ENCODE measurements at regions not wholly inside any gene's neighbourhood (a gene's known extent, or its start where the extent isn't known, plus 50 kb on each side); places are given as distances from the start of the nearest gene placed in this dataset.

DNA sequence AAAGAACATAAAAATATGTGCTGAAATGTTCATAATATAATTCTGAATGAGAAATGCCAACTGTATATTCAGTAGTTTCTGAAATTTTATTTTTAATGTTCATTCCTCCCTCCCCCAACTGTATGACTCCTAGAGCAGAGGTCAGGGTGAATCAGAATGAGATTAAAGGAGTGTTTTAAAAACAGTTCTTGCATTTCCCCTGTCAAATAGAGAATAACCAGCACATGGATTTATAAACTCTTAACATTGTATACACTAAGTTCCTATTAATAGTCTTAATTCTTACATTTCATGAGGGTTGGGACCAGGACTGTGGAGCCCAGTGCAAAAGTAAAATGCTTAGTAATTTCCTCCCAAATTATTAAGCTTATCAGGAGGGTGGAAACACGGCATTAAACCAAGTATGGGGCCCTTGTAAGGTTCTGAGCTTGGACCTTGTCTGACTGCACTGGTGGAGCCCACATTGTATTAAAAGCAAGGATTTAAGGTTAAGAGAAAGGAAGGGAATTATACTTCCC lies 474.6 kb upstream of the RAG2 start:
- DNase-seq (ENCODE audit: low spot score) = no peak

DNA sequence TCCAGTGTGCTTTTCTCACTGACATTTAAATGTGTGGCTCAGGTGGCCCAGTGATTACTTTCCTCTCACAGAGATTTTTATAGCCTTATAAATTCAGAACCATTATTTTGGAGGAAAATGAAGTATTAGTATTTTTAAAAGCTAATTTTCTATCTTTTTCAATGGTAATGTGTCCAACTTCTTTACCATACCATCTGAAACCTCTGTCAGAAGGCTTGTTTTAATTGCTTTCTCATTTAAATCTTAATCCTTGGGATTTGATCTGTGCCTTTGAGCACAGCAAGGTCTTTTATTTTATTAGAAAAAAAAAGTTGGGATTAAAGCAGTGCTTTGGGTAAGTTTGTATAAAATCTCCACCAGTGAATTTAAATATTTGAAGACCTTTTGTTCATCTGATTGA lies 452.3 kb upstream of the RAG2 start:
- no peak for DNase-seq (ENCODE audit: low spot score)

DNA sequence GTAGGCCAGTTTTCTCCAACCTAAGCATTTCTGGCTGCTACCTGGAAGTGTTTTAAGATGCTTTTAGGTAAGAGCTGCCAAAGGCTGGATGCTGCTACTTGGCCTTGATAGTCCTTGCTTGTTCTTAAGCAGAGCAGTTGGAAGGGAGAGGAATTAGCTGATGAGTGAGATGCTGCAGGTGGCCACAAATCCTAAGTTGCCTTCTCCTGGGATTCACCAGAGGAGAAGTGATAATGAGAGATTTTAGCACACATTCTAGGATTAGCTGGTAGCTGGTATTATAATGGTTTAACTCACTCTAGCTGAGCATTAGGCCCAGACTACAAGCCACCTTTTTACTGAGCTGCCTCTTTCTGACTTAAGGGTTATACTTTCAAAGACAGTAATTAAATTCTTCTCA lies 442.9 kb upstream of the RAG2 start:
- DNase-seq (ENCODE audit: low spot score) = no peak

DNA sequence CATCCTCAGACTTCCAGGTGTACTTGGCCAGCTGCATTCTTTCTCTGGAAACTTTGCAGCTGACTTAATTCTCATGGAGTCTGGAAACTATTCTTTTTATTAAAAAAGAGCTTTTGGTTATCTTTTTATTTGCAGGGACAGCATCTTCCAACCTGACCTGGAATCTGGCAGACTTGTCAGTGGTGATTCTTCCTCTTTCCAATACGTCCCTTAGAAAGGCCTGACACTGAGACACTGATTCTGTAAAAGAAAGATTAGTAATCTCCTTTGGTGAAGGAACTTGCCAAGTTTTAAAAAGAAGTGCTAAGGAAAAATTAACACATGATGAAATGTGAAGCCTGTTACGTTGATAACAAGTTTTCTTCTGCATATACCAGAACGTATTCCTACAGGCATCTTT lies 440.9 kb upstream of the RAG2 start:
- no peak for DNase-seq (ENCODE audit: low spot score)

DNA sequence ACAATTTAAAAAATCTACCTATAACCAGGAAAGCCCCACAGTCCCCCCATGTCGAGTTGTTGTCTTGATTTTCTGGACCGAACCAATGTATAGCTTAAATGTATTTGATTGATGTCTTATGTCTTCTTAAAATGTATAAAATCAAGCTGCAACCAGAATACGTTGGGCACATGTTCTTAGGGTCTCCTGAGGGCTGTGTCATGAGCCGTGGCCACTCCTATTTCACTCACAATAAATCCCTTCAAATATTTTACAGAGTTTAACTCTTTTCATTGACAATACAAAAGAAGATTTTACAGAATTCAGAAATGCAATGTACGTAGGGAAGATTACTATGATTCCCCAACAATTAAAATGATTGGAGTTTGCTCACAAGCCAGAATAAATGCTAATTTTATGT lies 428.7 kb upstream of the RAG2 start:
- no peak for DNase-seq (ENCODE audit: low spot score)

DNA sequence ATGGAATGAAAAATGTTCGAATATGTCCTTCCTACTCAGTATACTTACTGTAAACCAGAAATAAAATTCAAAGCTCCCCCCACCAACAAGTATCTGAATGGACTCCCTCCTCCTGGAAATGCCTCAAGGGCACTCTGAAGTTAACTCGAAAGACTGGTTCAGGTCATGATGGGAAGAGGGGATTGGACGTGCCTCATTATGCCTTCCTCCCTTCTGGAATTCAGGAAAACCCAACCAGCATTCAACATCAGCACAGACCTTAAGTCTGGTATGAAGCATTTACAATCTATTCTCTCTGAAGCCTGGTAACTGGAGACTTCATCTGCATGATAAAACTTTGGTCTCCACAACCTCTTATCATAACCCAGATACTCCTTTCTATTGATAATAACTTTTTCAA lies 428.3 kb upstream of the RAG2 start:
- no peak for DNase-seq (ENCODE audit: low spot score)

DNA sequence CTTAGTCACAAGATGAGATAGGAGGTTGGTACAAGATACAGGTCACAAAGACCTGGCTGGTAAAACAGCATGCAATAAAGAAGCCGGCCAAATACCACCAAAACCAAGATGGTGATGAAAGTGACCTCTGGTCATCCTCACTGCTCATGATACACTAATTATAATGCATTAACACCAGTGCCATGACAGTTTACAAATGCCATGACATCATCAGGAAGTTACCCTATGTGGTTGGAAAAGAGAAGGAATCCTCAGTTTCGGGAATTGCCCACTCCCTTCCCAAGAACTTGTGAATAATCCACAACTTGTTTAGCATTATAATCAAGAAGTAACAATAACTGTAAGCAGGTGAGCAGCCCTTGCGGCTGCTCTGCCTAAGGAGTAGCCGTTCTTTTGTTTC lies 408.5 kb upstream of the RAG2 start:
- DNase-seq (ENCODE audit: low spot score) = no peak

DNA sequence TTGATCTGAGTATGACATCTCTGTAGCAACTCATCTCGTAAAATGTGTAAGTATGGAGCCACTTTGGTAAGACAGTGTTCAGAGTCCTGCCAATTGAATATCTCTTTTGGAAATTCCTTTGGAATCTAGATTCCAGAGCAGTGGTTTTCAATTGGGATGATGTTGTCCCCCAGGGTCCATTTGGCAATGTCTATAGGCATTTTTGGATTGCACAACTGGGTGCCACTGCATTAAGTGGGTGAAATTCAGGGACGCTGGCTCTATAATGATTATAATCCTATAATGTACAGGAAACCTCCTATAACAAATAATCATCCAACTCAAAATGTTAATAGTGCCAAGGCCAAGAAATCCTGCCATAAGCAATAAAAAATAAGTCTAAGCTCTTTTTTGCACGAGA lies 404.8 kb upstream of the RAG2 start:
- DNase-seq (ENCODE audit: low spot score) = no peak

DNA sequence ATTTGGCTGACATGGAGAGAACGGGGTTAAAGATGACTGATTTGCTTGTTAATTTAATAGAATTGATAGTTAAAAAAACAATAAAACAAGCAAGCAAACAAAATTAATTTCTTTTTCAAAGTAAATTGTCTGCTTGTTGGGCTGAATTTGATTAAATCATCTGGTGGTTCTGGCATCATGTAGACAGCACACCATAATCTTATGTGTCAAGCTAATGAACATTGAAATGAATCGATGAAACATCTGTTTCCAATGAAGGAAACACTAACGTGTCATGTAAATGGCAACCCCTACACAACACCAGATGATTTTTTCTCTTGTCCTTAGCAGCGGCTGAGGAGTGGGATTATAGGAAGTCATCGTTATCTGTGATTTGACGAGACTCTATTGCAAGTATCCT lies 399.6 kb upstream of the RAG2 start:
- no peak for DNase-seq (ENCODE audit: low spot score)

DNA sequence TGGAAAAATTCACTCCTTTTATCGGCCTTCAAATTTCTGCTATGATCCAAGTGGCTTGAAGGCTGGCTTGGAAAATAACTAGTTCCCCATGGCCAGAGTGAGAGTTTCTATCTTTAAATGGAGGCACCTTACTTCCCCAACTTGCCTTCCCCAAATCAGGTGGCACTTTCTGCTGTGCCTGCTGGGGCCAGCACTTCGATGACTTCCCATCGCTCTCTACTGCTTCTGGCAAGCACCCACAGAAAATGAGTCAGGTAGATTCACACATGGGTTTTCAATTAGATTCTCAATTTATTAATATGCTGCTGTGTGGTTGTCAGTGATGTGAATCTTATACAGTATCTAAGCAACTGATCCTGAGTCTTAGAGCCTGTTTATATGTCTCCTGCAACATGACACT lies 398.8 kb upstream of the RAG2 start:
- no peak for DNase-seq (ENCODE audit: low spot score)

DNA sequence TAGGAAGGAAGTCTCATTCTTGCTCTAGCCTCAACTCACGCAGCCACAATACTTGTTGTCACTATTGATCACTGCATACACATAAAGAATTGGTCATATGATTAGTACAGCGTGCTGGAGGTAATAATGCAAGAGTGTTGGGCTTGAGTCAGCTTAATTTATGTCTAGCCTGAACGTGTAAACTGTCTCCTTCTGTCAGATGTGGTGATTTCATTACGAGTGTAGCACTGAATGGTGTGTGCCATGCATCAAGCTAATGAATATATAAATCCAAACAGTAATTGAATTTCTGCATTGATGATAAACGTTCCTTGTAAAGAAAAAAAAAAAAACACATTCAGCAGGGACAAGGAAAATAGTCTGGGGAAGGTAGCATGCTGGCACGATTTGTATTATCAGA lies 396.2 kb upstream of the RAG2 start:
- DNase-seq (ENCODE audit: low spot score) = no peak

DNA sequence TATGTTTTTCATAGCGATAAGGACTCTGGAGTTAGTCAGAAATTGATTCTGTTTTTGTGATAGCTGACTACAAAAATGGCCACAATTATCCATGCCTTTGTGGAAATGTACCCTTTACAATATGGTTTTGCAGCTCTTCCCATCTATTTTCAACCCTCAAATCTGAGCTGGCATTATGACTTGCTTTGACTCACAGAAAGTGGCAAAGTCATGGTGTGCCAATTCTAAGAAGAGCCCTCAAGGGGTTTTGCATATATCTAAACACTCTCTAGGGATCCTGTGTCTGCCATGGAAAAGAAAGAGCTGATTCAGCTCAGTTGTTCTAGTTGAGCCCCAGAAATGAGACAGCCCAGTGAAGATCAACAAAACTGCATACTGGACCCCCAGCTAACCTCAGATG lies 390.5 kb upstream of the RAG2 start:
- DNase-seq (ENCODE audit: low spot score) = no peak

DNA sequence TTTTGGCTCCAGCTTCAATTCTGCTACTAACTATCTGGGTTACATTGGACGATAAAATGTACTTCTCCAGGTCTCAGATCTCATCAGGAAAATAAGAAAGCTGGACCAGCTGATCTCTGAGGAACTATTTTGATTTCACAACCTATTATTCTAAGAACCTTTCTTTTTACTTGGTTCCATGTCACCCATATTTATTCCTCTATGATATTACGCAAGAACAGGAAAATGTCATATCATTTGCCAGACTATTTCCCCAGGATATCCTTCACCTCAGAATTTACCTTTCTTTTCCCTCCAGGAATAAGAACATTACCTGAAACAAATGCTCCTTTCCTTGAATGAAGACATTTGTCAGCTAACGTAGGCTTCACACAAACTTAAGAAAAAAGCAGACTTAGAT lies 387.5 kb upstream of the RAG2 start:
- DNase-seq (ENCODE audit: low spot score) = no peak

DNA sequence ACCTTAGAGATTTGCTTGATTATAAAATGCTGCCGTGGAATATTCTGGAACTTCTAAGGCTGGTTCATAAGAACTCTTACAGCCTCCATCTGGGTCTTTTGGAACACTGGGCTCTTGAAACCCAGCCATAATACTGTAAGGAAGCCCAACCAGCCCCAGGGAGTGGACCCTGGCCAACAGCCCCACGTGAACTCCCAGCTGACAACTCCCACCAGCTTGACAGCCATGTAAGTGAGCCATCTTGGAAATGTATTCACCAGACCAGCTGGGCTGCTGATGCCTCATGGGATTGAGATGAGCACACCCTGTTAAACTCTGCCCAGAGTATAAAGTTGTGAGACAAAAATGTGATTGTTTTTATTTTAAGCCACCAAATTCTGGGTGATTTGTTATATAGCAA lies 378.7 kb upstream of the RAG2 start:
- no peak for DNase-seq (ENCODE audit: low spot score)

DNA sequence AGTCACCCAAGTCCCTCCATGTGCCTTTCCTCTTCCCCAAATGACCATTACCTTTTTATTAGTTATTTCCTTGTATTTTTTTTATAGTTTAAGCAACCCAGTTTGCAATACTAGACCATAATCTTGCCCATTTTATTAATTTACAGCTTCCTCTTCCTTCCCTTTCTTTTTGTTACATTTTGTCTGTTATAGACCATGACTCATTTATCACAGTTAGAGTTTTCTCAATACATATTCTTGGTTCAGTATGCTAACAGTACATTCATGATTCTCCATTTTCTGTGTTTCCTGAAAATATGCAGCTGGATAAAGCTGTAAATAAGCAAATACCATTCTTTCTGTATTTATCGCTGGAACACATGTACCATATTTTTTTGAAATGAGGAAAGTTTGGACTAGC lies 376.7 kb upstream of the RAG2 start:
- DNase-seq (ENCODE audit: low spot score) = no peak

DNA sequence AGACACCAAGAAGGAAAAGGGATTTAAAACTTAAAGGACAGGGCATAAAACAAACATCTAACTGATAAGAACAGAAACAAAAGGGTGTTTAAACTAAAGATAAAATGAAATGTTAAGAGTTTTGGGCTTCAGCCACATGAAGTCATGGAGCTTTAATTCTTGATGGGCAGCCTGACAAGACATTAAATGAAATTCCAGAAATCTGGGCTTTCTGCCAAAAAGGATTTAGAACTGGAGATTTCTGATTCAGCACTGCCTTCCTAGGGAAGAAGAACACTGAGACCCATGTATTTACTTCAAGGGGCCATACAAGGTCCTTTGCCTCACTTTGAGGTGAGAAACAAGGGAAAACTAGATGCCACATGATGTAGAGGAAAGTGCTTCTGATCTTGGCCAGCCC lies 355.9 kb upstream of the RAG2 start:
- DNase-seq (ENCODE audit: low spot score) = no peak

DNA sequence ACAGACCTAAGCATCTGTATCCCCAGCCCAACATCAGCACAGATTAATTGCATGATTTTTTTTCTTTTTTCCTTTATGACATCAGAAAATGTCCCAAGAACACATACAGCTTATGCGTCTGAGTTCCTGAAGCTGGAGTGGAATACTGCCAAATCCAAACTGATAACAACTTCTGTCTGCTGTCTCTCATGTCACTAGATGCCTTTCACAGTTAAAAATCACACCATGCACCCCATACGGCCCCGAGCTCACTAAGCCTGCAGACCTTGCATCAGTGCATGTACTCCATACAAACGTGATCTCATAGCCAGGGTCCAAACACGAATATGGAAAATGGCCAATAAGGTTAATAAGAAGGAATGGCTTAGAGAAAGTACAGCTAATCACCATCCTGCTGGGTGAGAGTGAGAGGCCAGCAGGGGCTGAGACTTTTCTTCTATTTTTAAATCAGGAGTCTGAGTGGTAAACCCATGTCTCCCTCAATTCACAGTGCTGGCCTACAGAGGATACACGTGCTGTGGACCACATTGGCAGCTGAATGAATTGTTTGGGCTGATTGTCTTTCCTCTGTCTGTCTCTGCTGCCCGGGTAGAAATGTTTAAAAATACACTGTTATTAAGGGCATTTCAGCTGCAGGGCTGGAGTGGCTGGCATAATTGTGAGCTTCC lies 350.6 kb upstream of the RAG2 start:
- DNase-seq (ENCODE audit: low spot score) = no peak

DNA sequence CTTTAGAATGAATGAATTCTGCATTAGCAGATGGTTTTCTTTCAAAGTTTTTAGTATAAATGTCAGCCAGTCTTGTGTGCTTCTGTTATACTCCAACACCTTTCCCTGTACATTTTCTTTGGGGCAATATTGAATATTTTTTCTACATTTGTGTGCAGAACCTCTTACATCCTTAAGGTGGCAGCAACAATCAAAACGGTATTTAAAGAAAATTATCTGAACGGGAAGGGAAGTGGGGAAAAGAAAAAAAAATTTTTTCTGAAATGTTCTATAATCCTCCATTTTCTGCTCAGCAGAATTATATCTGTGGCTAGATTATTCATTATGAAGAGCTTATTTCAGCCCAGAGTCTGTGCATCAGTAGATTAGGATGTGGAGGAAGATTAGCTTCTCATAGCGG lies 347.3 kb upstream of the RAG2 start:
- no peak for DNase-seq (ENCODE audit: low spot score)

DNA sequence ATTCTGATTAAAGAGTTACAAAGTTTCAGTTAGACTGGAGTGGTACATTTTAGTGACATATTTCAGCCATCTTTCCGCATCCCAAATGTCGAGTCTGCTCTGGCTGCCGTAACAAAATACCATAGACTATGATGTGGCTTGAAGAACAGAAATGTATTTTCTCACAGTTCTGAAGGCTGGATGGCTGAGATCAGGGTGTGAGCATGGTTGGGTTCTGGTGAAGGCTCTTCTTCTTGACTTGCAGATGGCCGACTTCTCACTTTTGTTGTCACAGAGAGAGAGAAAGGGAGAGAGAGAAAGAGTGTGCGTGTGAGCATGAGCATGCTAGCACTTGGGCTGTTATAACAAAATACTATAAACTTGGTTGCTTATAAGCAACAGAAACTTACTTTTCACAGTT lies 335.4 kb upstream of the RAG2 start:
- DNase-seq (ENCODE audit: low spot score) = no peak

DNA sequence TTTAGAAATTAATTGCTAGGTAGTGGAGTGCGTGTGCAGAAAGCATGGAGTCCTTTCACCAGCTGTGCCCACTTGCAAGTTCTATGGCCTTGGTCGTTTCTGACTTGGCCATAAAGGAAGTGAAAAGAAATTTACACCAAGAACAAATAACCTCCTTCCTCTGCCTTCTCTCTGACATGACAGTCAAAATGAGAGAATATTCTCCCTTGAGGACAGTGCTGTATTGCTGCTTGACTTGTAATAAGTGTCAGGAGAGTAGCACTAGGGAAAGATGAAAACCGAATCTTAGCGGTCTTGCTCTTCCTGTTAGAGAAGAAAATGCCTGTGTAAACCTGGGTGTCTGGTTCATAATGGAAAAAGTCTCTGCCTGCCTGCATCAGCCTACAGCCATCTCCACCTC lies 333.1 kb upstream of the RAG2 start:
- DNase-seq (ENCODE audit: low spot score) = no peak

DNA sequence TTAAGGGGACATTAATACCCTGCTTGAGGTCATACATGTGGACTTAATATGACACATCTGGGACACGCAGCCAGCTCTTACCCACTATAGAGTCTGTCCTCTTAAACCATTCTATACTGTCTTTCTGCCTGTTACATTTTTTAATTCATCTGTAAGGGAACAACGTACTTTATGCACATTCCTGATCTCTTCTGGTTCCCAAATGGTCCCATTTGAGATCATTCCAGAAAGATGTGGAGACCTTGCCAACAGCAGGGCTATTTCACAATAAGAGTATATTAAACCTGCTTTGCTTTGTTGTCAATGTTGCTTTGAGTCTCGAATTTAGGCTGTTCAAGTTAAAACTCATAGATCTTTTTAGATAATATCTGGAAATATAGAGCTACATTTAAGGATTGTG lies 332.2 kb upstream of the RAG2 start:
- no peak for DNase-seq (ENCODE audit: low spot score)

DNA sequence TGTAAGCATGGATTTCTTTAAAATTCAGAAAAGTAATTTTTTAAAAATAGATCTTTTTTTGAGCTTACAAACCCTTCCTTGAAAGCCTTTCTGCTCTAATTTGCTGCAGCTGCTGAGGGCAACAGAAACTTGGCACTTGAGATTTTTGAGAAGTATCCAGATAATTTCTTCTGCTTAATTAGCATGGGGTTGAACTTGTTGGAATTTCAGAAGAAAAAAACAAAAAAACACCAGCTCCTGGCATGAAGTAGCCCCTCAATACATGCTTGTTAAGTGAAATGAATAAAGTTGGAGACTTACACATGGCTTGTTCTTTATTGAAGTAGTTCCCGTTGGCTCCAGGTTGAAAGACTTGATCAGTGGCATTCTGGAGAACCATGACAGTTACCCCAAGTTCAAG lies 331.4 kb upstream of the RAG2 start:
- DNase-seq (ENCODE audit: low spot score) = no peak

DNA sequence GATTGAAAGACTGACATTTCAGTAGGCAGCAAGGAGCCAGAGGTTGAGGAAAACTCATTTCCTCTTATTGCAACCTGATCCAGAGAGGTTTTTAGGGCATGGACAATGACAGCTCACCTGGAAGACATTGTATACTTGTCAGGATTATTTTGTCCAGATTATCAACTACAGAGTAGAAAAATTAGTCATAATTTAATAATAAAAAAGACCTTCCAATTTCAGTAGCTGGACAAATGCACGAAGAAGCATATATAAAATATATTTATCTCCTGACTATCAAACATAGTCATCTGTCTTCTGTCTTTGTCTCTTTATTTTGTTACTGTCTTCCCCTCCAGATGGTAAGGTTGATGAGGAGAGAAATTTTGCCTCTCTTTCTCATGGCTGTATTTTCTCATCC lies 330.6 kb upstream of the RAG2 start:
- DNase-seq (ENCODE audit: low spot score) = no peak

DNA sequence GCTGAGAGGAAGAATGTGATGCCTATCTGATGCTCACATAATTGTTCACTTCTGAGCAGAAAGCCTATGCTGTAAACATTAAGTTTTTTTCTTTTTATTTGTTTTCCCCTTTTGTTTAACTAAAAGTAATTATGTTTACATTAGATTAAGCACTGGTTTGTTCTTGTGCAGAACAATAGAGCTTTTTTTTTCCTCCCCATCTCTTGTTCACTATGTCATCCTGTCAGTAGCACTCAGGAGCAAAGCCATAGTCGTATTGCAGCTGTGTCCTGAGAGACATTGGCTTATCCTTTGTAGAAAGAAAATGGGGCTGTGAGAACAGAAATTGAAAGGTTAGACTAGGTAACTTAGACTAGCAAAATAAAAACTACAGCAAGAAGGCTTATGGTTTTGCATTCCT lies 301.8 kb upstream of the RAG2 start:
- no peak for DNase-seq (ENCODE audit: low spot score)

DNA sequence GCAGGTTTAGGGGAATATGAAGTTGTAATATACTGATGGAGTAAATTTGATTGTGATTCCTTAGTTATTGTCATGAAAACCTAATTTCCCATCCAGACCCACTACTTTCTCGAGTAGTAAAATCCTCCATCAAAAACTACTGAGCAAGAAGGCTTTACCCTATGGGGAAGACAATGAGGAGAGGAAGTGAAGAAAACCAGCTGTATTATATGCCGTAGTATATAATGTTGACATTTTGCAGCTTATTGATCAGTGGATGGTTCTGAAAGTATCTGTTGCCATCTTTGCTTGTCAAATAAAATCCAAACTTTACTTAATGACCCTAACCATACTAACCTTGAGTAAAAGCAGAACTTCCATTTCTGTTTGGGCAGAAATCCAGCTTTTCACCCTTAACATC lies 292.8 kb upstream of the RAG2 start:
- no peak for DNase-seq (ENCODE audit: low spot score)
